ENCODE measurements at regions not wholly inside any gene's neighbourhood (a gene's known extent, or its start where the extent isn't known, plus 50 kb on each side); places are given as distances from the start of the nearest gene placed in this dataset.

DNA sequence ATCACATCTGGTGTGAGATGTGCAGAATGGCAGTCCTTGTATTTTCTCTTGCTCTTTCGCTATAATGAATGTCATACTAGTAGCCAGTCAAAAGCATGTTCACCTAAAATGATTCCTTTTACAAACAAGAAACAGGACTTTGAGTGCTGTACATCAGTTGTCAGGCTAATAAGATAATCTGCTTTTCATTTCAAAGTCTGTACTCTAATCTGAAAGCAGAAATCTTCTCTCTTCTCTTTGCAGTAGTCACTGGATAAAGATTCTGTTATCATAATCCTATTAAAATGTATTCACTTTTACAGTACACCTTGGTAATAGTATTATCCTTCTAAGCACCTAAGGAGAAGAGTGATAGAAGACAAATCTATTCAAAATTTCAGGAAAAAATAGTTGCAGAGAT lies 300.1 kb downstream of the MFSD1 start:
- no peak for DNase-seq (ENCODE audit: low read depth)
- TF ChIP-seq, protein P1, sequence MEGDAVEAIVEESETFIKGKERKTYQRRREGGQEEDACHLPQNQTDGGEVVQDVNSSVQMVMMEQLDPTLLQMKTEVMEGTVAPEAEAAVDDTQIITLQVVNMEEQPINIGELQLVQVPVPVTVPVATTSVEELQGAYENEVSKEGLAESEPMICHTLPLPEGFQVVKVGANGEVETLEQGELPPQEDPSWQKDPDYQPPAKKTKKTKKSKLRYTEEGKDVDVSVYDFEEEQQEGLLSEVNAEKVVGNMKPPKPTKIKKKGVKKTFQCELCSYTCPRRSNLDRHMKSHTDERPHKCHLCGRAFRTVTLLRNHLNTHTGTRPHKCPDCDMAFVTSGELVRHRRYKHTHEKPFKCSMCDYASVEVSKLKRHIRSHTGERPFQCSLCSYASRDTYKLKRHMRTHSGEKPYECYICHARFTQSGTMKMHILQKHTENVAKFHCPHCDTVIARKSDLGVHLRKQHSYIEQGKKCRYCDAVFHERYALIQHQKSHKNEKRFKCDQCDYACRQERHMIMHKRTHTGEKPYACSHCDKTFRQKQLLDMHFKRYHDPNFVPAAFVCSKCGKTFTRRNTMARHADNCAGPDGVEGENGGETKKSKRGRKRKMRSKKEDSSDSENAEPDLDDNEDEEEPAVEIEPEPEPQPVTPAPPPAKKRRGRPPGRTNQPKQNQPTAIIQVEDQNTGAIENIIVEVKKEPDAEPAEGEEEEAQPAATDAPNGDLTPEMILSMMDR (IDR thresholded peaks at IDR 0.05; ENCODE audit: insufficient read depth, low read depth, low read length, missing control alignments) = no peak
- no peak overlapping the region for H3K4me3 ChIP-seq (ENCODE audit: low read length)

DNA sequence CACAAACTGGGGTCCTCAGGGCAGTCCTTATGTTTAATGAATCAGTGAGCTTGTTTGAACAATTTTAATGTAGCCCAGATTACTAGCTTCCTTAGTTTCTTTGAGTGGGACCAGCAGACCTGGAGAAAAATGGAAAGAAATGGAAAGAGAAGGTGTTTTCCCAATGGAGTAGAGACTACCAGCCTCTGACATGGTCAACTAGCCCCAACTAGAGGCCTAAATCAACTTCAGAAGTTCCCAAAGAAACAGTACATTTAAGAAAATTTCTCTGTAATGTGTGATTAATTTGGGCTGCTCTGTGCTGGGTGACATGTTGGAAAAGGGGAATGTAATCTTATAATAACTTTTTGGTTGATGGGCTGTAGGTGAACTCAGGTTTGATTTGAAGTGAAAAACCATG lies 310.9 kb downstream of the MFSD1 start:
- TF ChIP-seq, protein P1 (IDR thresholded peaks at IDR 0.05; ENCODE audit: insufficient read depth, low read depth, low read length, missing control alignments) = no peak
- no peak overlapping the region for H3K4me3 ChIP-seq (ENCODE audit: low read length)
- no peak for DNase-seq (ENCODE audit: low read depth)

DNA sequence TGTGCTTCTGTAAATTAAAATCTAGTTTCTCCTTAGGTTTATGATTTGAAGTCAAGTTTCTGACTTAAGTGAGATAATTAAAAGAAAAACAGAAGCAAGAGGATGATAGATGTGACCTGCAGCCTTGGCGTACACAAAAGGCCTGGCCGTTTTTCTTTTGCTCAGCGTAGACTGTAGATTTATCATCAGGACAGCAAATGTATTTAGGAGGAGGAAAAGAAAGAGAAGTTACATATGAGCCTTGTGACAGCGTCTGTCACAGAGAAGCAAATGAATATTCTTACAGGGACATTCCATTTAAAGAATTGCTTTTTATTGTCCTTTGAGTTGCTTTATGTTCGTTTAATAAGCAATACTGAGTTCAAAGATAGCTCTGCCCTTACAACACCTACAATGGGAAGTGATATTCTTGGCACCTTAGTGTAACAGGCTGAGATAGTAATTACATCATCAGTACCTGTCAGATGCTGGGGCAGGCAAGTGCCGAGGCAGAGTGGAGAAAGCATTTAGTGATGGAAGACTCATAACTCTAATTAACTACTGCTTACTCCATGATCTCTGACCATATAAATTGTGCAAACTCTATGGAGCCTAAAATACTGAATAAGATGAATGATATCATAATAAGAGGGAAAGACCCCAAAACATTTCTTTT lies 311.5 kb downstream of the MFSD1 start:
- no peak overlapping the region for H3K4me3 ChIP-seq (ENCODE audit: low read length)
- TF ChIP-seq, protein P1 (IDR thresholded peaks at IDR 0.05; ENCODE audit: insufficient read depth, low read depth, low read length, missing control alignments) = no peak
- no peak for DNase-seq (ENCODE audit: low read depth)

DNA sequence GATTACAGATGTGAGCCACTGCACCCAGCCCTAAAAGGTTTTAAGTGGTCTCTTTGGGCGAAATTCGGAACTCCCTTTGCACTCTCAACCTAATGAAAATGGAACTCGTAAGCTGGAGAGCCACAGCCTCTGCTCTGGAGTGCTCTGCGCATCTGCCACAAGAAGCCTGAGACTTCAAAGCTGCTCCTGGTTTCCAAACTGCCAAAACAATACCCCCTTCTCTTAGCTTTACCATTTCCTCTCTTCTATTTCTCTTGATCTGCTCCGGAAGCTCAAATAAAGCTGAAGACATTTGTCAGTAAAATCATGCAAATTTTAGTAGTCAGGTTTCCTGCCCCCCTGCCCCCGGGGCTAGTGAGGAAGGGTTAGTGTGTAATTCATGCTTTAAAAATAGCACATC lies 312.7 kb downstream of the MFSD1 start:
- H3K4me3 ChIP-seq (ENCODE audit: low read length) = no peak overlapping the region
- TF ChIP-seq, protein P1 (IDR thresholded peaks at IDR 0.05; ENCODE audit: insufficient read depth, low read depth, low read length, missing control alignments) = no peak
- DNase-seq (ENCODE audit: low read depth) = no peak

DNA sequence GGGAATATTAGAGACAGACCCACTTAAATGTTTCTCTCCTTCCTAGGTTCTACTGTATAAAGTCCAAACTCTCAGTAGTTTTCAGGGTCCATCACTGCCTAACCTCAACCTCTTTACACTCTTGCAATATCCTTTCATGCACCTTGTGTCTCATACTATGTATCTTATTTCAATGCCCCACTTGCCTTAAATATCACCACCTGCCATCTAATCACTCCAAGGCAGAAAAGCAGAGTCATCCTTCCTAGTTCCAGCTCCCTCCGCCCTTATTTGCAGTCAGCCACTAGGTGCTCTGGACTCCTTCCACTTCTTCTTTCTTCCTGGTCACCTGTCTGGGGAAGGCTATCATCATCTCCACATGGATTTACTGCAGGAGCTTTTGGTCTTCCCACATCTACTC lies 322.0 kb downstream of the MFSD1 start:
- H3K4me3 ChIP-seq (ENCODE audit: low read length) = no peak overlapping the region
- TF ChIP-seq, protein P1 (IDR thresholded peaks at IDR 0.05; ENCODE audit: insufficient read depth, low read depth, low read length, missing control alignments) = no peak
- no peak for DNase-seq (ENCODE audit: low read depth)

DNA sequence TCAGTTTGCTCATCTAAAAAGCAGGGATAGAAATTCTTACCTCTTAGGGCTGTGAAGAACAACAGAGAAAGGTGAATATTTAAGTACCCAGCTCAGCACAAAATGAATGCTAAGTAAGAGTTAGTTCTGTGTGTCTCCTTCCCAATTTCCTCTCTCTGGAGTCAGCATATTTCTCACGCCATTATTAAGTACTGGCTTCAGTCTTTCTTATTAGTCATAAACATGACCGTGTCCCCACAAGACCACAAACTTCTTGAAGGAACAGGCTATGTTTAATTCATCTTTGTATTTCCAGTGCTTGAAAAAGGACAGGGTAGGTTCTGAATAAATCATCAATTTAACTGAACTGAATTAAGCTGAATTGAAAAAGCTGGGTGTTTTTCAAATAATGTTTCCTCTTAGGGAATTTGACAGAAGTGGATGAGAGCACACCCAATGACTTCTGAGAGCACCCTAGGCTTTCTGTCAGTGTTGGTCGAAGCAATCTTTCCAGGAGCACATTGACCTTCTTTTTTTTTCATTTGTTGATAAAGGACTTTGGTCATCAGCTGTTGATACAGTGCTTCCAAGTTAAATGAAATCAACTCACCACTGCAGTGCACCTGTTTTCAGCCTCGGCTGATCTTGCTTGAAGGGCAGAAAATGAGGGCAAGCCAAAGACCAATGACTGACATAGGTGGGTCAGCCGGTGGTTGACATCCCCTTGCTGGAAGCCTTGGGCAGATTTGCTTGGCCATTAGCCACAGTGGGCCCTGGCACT lies 324.6 kb downstream of the MFSD1 start:
- peak; percentile 45 for DNase-seq (ENCODE audit: low read depth)
- TF ChIP-seq, protein P1 (IDR thresholded peaks at IDR 0.05; ENCODE audit: insufficient read depth, low read depth, low read length, missing control alignments) = no peak
- H3K4me3 ChIP-seq (ENCODE audit: low read length) = no peak overlapping the region
